Activated naive CD4-positive, alpha-beta T cell (primary cell): ENCODE measurements at regions not wholly inside any gene's neighbourhood (a gene's known extent, or its start where the extent isn't known, plus 50 kb on each side); places are given as distances from the start of the nearest gene placed in this dataset.

Source experiments
- DNase-seq, 4 experiments: peaks; one replicate each; lab custom pipeline; 2025; lab: John Stamatoyannopoulos, UW

DNA sequence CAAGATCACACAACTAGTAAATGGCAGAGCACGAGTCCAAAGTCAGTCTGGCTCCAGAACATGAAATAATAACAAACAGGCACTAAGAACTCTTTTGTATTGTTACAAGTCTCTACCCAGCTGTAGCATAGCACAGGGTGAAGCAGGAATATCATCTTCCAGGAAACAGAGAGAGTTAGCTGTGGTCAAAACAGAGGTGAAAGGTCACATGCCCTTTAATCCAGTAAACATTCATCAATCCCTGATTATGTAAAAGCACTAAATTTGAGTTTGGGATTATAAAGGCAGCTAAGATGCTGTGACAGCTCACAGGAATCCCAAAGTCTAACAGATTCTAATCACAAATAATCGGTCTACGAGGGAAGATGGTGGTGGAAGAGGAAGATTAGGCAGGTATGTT is 133.0 kb upstream of the ASTN2 start:
- no peak for DNase-seq

DNA sequence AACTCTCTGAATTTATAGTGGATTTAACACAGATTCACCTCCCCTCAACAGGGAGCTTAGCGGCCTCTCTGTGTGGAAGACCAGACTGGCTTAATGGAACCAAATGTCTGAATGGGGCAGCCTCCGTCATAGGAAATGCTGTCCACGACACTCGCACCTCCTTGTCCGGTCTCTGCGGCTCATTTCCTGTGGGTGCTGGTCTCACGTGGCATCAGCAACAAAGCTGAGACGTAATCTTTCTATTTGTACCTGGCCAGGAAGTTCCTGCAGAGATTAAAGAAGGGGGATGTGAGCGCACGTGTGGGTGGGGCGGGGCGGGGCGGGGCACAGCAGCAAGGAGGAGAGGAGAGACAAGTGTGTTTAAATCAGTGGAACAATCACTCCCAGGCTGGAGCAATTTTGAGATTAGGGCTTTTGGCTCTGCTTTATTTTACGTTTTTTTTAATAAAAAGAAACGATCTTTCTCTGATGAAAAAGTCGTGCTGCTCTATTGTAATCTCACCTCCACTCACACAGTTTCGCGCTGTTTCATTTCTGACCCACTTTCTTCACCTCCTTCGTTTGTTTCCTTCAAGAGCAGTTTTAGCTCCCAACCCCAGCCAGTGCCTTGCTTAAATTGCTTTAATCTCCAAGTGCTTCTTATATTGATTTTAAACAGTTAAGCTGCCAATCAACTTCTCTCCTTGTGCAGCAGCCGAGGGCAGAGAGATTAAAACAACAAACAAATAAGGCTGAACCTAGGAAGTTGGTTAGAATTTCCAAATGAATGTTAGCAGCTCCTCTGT is 132.2 kb upstream of the ASTN2 start:
- no peak for DNase-seq

DNA sequence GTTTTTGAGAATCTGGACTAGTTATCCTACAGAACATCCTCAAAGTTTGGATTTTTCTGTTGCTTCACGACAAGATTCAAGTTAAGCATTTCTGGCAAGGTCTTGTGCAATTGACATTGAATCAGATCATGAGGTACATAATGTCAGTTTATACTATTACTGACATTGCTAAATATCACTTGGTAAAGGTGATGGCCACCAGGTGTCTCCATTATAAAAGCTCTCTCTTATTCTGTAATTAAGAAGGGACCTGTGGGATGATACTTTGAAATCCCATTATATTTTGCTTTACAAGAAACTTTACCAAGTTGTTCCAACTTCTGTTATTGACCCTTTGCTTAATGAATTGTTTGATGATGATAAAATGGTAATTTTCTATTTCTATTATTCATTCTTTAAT is 131.0 kb upstream of the ASTN2 start:
- DNase-seq = no peak

DNA sequence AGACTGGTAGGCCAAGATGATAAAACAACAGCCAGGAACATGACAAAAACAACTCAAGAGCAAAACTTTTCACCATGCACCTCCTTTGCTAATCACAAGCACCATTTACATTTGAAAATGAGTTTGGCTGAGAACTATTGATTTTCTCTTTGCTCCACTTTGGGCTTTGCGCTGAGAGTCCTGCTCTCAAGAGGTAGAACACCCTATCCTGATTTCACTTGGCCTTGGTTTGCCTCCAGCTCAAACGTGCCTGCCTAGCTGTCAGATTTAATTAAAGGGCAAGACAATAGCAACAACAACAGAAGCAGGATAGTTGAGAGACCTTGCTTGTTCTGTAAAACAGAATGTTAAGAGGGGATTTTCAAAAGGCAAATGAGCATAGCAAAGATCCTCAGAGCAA is 128.2 kb upstream of the ASTN2 start:
- DNase-seq = no peak

DNA sequence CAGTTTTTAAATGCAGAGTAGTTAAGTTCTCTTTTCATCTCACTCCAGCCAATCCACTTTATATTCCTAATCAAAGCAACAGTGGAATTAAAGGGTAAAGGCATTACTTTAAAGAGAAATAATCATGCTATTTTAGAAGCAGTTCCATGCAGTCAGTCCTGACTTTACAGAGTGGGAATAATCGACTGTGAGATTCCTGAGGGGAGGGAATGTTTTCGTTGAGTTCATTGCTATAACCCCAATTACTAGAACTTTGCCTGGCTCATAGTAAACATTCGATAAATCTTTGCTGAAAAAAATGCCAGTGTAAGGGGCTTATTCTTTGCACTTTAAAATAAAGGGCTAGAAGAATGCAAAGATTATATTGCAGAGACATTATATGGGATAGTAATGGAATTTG is 127.2 kb upstream of the ASTN2 start:
- DNase-seq = no peak

DNA sequence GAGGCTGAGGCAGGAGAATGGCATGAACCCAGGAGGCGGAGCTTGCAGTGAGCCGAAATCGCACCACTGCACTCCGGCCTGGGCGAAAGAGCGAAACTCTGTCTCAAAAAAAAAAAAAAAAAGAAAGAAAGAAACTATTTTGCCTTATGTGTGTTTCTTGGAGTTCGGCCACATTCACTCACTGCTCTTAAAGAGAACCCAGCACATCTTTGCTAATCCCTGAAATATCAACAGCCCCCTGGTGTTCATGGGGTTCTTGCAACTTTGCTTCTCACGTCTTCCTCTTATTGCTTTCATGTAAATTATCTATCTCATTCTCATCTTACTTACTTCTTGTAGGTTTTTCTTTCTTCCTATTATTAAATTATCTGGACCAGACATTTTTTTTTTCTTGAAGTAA is 126.3 kb upstream of the ASTN2 start:
- no peak for DNase-seq

DNA sequence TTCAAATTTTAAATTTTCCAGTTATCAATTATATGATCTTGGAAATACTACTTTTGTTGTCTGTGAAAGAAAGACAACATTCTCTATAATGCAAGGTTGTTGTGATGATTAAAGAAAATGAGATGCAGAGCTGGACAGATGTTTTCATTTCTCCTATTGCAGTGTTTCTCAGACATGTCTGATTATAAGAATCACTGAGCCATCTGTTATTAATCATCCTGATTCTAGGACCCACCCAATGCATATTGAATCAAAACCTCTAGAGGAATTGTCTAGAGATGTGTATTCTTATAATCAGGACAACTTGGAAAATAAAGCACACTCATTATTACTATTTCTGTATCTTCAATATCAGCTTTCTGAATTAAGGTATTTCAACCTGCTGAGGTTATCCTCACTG is 121.1 kb upstream of the ASTN2 start:
- DNase-seq = no peak

DNA sequence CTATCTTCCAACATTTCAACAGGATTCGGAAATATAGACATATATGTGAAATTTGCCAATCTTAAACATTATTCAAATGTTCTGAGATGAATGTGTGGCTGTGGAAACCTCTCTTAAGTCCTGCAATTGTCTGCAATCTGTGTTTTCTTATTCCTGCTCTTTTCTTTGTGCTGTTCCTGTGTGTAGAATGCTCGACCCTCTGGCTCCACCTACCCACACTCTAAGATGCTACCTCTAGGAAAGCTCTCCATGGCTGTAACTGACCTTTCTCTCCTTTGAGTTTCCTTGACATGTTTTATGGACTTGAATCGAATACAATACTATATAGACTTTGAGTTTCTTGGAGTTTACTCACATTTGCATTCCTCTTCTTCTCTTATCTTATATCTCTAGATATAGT is 120.6 kb upstream of the ASTN2 start:
- no peak for DNase-seq

DNA sequence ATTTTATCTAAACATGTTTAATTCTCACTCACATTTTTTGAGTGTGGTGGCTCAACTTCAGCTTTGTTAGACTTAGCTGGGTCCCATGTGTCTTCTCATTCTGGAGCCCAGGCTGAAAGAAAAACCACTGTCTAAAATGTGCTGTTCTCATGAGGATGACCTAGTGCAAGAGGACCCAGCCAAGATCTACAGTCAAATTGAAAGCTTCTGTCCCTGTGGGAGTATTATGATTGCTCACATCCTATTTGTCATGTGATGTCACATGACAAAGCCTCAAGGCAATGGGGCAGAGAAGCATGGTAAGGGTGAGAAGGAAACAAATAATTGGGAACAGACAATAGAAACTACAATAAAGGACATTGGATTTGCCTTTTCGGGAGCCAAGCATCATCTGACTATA is 113.4 kb upstream of the ASTN2 start:
- DNase-seq = no peak

DNA sequence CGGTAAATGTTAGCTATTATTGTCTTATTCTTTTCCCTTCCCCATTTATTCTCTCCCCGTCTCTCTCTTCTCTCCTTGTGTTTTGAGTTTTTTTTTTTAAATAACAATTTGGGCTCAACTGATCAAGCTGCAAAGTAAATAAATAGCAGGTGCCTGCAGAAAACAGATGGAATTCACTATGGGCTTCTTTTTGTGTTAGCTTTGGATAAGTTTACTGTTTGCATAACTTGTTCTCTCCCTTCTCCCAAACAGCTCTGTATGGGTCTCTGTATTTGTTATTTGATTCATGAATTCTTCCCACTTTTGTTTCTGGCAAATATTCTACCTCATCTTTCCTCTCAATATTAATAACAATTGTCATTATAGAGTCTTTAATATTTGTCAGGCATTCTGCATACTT is 111.8 kb upstream of the ASTN2 start:
- no peak for DNase-seq

DNA sequence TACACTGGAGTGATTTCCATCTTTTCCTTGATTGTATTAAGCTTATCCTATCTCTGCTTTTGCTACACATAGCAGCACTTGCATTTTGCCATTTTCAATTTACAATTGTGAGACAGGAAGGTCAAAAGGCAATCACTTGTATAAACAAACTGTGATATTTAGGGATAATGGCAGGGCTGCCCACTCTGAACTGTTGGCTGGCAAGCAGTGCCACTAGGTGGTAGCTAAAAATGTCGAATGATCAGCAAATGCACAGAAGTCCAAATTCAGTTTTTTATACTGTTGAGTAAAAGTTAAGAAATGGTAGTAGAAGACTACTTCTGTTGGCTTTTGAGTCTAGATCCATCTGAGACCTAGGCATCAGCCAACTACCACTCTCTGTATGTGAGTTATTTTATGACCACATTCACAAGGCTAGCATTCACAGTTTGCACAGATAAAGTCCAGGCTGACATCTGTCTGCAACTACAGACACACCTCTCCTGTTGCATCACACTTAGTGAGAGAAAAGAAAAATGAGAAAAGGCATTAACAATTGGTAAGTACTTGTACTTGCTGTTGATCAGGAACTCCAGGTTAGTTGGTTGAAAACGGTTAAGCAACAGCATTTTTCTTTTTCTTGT is 108.8 kb upstream of the ASTN2 start:
- no peak for DNase-seq

DNA sequence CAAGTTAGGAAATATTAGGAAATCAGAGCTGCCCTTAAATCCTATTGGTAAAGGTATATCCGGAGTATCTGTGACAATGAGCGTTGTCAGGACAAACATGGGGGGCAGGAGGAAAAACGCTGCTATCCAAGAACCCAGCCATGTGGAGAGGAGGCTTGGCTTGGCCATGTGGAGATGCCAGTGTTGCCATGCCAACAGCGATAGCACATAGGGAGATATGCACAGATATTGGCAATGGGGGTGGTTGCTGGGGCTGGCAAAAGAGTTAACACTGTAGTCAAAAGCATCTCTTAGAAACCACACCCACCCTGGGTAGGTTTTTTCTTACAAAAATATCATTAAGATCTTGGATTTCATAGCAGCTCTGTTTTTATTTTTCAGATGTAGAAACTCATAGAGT is 106.4 kb upstream of the ASTN2 start:
- no peak for DNase-seq

DNA sequence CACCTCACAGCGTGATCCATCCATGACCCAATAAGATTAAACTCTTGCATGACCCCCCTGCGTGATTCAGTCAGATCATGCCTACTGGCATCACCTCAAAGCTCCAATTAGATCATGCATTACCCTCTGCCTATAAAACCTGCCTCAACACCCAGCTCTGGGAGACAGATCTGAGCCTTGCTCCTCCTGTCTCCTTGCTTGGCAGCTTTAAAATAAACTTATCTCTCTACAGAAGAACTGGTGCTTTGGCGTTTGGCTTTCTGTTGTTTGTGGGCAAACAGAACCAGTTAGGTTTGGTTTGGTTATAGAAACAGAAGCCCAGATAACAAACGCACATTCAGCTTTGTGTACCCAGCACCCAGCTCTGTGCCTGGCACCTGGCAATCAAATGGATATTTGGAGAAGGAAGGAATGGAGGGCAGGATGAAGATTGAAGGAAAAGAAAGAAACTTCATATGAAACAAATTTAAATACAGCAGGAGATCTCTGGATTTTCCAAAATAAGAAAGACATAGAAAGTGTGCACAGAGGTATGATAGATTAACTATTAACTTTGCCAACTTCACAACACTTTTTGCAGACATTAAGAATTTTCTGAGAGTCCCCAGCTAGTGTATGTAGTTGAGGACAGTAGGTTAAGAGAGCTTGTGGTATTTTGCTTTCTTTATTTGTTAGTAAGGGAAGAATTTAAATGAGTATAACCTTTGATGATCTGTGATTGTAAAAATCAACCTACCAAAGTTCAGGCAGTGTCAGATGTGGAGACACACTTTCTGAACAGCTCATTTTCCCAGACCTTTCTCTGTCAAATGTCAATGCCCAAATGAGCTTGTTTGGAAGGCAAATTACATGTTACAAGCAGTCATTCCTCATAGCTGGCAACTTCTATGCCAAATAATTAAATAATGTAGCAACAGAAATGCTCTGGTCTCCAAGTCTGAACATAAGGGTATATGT is 102.1 kb upstream of the ASTN2 start:
- no peak for DNase-seq

DNA sequence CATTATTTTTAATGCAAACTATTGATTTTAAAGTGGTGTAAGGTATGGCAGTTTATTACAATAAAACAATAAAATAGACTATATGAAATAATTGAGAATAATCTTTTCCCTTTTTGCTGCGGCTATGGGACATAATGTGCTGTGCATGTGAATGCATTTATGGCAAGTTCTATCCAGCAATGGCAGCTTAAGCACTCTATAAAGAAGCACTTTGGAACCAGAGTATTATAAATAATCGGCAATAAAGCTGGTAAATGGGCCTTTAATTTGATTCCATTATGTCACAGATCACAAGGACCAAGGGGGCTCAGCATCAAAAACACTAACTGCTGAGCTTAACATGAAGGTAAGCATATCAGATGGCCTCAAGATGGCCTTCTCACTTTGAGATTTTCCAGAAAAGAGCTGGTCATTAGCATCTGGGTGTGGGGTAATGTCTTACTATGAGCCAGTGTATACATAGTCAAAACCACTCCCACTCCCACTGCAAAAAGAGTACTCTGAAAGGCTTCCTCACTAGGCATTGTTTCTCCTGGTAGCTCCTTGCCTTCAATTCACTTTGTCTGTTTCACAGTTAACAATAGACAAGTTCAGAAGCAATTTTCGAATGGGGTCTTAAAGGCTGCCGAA is 97.1 kb upstream of the ASTN2 start:
- no peak for DNase-seq

DNA sequence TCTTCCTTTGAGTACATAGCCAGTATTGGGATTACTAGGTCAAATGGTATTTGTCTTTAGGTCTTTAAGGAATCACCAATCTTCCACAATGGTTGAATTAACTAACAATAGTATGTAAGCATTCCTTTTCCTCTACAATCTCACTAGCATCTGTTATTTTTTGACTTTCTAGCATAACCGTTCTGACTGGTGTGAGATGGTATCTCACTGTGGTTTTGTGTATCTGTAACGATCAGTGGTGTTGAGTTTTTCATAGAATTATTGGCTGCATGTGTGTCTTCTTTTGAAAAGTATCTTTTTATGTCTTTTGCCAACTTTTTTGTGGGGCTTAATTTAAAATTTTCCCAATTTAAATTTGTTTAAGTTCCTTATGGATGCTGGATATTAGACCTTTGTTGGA is 81.5 kb upstream of the ASTN2 start:
- DNase-seq = no peak

DNA sequence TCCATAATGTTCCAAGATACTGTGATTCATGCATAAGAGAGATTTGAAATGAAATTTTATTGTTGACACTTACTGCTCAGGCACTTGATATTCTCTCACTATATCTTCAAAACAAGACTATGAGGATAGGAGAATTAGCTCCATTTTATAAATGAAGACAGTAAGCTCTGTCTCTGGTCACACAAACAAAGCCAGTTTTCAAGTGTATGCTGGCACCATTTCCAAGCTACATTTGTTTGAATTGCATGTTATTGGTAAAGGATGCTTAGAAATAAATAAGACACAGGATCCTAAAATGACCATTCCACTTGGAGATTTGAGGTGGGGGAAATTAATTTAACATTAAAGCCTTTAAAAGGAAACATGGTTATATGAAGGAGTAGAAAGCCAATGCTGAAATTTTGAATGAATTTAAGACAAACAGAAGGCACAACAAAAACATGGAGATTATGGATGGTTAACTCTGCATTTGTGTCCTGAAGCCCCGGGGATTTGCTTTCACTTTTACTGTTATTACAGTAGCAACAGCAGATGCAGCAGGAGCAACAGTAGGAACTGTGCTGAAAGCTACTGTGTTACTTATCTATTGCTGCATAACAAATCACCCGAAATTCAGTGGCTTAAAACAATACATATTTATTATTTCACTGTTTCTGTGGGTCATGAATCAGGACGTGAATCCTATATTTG is 79.7 kb upstream of the ASTN2 start:
- no peak for DNase-seq

DNA sequence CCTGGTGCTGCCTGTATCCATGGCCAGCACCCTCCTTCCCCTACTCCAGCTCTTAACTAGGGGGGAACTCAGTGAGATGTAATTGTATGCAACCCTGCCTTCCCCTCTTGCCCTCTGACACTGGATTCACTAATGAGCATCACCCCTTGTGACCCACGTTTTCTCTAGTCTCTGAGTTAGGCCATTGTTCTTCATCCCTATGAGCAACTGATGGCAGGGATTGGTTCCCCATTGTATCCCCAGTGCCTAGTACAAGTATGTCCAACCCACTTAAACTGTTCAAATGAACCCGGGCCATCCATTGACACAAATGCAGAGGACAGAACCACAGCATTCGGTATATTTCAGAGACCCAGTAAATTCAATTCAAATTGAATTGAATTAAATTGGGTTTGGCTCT is 77.6 kb upstream of the ASTN2 start:
- no peak for DNase-seq

DNA sequence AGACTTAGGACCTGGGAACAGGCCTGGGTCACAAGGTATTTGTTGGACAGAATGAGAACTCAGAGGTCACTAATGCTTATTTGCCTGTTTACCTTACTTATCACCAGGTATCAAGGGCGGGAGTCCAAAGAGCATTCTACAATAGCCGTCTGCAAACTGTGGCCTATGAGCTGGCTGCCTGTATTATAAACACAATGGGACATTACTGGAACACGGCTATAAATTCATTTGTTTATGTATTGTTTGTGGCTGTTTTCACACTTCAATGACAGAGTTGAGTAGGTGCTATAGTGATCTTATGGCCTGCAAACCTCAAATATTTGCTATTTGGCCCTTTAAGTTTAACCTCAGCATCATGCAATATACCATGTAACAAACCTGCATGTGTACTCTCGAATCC is 76.6 kb upstream of the ASTN2 start:
- DNase-seq = no peak

DNA sequence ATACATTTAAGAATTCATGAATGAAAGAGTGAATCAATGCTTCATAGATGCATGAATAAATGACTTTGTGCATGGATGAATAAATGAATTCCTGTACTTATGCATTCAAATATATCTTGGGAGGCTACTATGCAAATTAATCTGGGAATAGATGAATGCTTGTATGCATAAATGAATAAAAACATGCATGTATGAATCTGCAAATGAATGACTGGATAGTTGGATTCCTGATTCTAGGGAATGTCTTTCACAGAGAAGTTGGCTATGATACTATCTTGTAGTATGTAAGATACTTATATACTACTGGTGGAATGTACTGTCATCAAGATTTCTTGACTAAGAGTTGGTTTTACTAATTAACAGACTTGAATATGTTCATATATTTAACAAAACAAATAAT is 75.3 kb upstream of the ASTN2 start:
- no peak for DNase-seq

DNA sequence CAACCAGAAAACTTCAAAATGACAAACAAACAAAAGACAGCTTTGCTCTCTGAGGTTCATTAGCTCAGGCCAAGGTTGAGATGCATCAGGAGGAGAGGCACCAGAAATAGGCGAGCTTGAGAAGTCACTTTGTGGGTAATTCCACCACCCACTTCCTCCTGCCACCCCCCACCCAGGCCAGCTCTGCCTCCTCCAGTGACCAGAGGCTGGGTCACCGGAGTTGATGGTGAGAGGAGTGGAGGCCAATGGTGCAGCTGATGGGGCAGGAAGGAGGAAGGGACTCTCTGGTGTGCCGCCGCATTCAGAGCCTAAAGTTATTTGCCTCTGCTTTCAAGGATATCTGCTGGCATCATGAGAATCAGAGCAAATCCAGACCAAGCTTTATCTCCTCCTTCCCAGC is 73.8 kb upstream of the ASTN2 start:
- DNase-seq = no peak

DNA sequence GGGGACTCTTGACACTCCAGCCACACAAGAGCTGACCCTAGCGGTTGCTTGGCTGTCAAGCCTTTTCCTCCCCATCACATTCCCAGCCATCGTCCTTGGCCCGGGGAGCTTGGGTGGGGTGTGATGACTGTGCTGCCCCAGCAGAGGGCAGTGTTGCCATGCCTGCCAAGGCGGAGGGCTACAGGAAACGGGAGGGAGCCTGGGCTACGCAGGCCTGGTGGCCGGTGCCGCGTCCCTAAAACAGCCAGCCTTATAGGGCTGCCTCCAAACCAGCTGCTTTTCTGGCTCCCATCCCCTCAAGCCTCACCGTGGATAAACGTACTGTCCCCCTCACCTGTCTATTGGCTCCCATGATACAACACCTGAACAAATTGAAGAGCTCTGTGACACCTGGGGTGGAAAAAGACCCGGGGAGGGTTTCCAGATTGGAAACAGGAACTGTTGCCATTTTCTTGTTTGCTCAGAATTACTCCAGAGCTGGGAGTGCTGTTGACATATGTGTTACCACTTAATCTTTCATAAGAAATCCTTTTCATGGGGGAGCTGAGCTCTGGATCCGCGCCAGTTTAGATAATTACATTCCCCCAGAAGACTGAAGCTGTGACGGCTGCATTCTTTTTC is 72.8 kb upstream of the ASTN2 start:
- DNase-seq = no peak
